SK-N-SH (cell line): ENCODE measurements at regions not wholly inside any gene's neighbourhood (a gene's known extent, or its start where the extent isn't known, plus 50 kb on each side); places are given as distances from the start of the nearest gene placed in this dataset.
A peak's percentile ranks its signal among the peaks of the same experiment; 100 is the strongest.

ENCODE experiments used
- CTCF ChIA-PET: fragments of 300-600, 350-600 bp; formaldehyde crosslinking; extraction: SDS; loops from one replicate; lab custom pipeline; 2021; lab: Yijun Ruan, JAX
- POLR2A ChIA-PET: fragments of 350-600 bp; sonication (Branson Sonifier 250); formaldehyde crosslinking; extraction: SDS; loops from one replicate; lab custom pipeline; 2020; ENCODE audit warnings: antibody characterized with exemption, inconsistent platforms; lab: Yijun Ruan, JAX
- DNase-seq: peaks from one replicate; pipeline ENCODE4 v3.0.0; 2012
- H2AFZ ChIP-seq: fragments of 200-600 bp; sonication (generic); 2 replicates; pipeline ENCODE4 v1.8.1; 2016; ENCODE audit warnings: antibody characterized with exemption, mild to moderate bottlenecking, low read depth
- H3F3A ChIP-seq: fragments of 200-600 bp; sonication (generic); replicated peaks from 2 replicates; pipeline ENCODE3; 2016; ENCODE audit warnings: antibody characterized with exemption, mild to moderate bottlenecking; ENCODE audit not compliant: insufficient read depth
- H3K27ac ChIP-seq, 2 experiments: fragments of 200-500 bp in 1 of 2; fragments of 200-600 bp in 1 of 2; sonication (Bioruptor generic) in 1 of 2; sonication (generic), shearing (Covaris generic) in 1 of 2; 2 replicates each; pipeline versions ENCODE4 v1.5.1 to v1.6.1; 2014 to 2016; ENCODE audit warnings: low read depth in 2 of 2, inconsistent platforms in 1 of 2, low read length in 1 of 2, mild to moderate bottlenecking in 1 of 2, mixed read lengths in 1 of 2
- H3K27me3 ChIP-seq: fragments of 200-600 bp; sonication (generic), shearing (Covaris generic); 2 replicates; pipeline ENCODE4 v1.6.1; 2016; ENCODE audit warnings: mixed run types; ENCODE audit not compliant: insufficient read depth
- H3K36me3 ChIP-seq, 2 experiments: fragments of 200-500 bp in 1 of 2; fragments of 200-600 bp in 1 of 2; sonication (Bioruptor generic) in 1 of 2; sonication (generic) in 1 of 2; replicated peaks in 1 of 2; 2 replicates each; pipeline versions ENCODE3 to v1.5.1; 2014 to 2016; ENCODE audit warnings: low read length in 1 of 2, mild to moderate bottlenecking in 1 of 2; ENCODE audit not compliant: insufficient read depth in 2 of 2, control insufficient read depth in 1 of 2
- H3K4me1 ChIP-seq, 2 experiments: fragments of 200-500 bp in 1 of 2; fragments of 200-600 bp in 1 of 2; sonication (Bioruptor generic) in 1 of 2; sonication (generic), shearing (Covaris generic) in 1 of 2; 2 replicates each; pipeline versions ENCODE4 v1.5.1 to v1.6.1; 2014 to 2016; ENCODE audit warnings: low read depth in 1 of 2, low read length in 1 of 2, mixed run types in 1 of 2; ENCODE audit not compliant: insufficient read depth in 2 of 2, control insufficient read depth in 1 of 2
- H3K4me2 ChIP-seq: fragments of 200-600 bp; sonication (generic), shearing (Covaris generic); 2 replicates; pipeline ENCODE4 v1.6.1; 2017; ENCODE audit warnings: mixed run types
- H3K4me3 ChIP-seq, 2 experiments: fragments of 200-500 bp in 1 of 2; fragments of 200-600 bp in 1 of 2; sonication (Bioruptor generic) in 1 of 2; sonication (generic), shearing (Covaris generic) in 1 of 2; 2 replicates each; pipeline versions ENCODE4 v1.5.1 to v1.8.1; 2014 to 2016; ENCODE audit warnings: low read depth in 2 of 2, inconsistent platforms in 1 of 2, low read length in 1 of 2, mild to moderate bottlenecking in 1 of 2, mixed read lengths in 1 of 2, moderate library complexity in 1 of 2
- H3K79me2 ChIP-seq: fragments of 200-600 bp; sonication (generic); 2 replicates; pipeline ENCODE4 v1.8.1; 2017; ENCODE audit warnings: mild to moderate bottlenecking; ENCODE audit not compliant: insufficient read depth
- H3K9ac ChIP-seq: fragments of 200-600 bp; sonication (generic); 2 replicates; pipeline ENCODE4 v1.6.1; 2017; ENCODE audit warnings: mixed run types
- H3K9me2 ChIP-seq: fragments of 200-600 bp; sonication (generic); 2 replicates; pipeline ENCODE4 v1.6.1; 2017; ENCODE audit warnings: mixed run types
- H3K9me3 ChIP-seq: fragments of 200-600 bp; sonication (generic); 2 replicates; pipeline ENCODE4 v1.6.1; 2017; ENCODE audit warnings: mixed run types, mild to moderate bottlenecking, moderate library complexity
- H4K20me1 ChIP-seq: fragments of 200-600 bp; sonication (generic); 2 replicates; pipeline ENCODE4 v1.6.1; 2017; ENCODE audit warnings: mild to moderate bottlenecking, mixed run types; ENCODE audit not compliant: insufficient read depth
- CHD2 ChIP-seq: fragments of 150-350 bp; IDR thresholded peaks from 2 replicates; pipeline ENCODE4 v1.6.1; 2018; ENCODE audit warnings: low read length; ENCODE audit not compliant: partially characterized antibody
- EP300 ChIP-seq, 2 experiments: IDR thresholded peaks; 2 replicates each; pipeline versions ENCODE4 v1.4.0 to v1.6.1; 2012; ENCODE audit warnings: borderline replicate concordance in 1 of 2, low read depth in 1 of 2, low read length in 1 of 2
- EZH2phosphoT487 ChIP-seq: fragments of 200-600 bp; sonication (generic); IDR thresholded peaks from 2 replicates; pipeline ENCODE4 v1.6.1; 2017; ENCODE audit warnings: low read depth, mixed run types, mild to moderate bottlenecking, antibody characterized with exemption, moderate library complexity, borderline replicate concordance
- FOSL2 ChIP-seq: IDR thresholded peaks from 2 replicates; pipeline ENCODE4 v1.4.0; 2012; ENCODE audit warnings: low read depth, mild to moderate bottlenecking, moderate library complexity, borderline replicate concordance
- FOXM1 ChIP-seq: IDR thresholded peaks from 2 replicates; pipeline ENCODE4 v1.4.0; 2012; ENCODE audit warnings: low read depth, mild to moderate bottlenecking
- IRF3 ChIP-seq: fragments of 150-350 bp; IDR thresholded peaks from 2 replicates; pipeline ENCODE4 v1.6.1; 2016; ENCODE audit warnings: mild to moderate bottlenecking, low read depth, low read length
- MAX ChIP-seq: IDR thresholded peaks from 2 replicates; pipeline ENCODE4 v1.4.0; 2012; ENCODE audit warnings: low read depth
- MEF2A ChIP-seq: IDR thresholded peaks from 2 replicates; pipeline ENCODE4 v1.4.0; 2012; ENCODE audit warnings: low read depth, borderline replicate concordance
- NRF1 ChIP-seq: IDR thresholded peaks from 2 replicates; pipeline ENCODE4 v1.6.1; 2012; ENCODE audit warnings: low read depth, mild to moderate bottlenecking, low read length
- PBX3 ChIP-seq: IDR thresholded peaks from 2 replicates; pipeline ENCODE4; 2012
- RAD21 ChIP-seq: IDR thresholded peaks from 2 replicates; pipeline ENCODE4 v1.6.1; 2012; ENCODE audit warnings: mild to moderate bottlenecking, low read length
- REST ChIP-seq: IDR thresholded peaks from 2 replicates; pipeline ENCODE4 v1.6.1; 2012; ENCODE audit warnings: mild to moderate bottlenecking, low read depth, low read length, moderate library complexity
- RFX5 ChIP-seq: IDR thresholded peaks from 2 replicates; pipeline ENCODE4 v1.6.1; 2012; ENCODE audit warnings: mild to moderate bottlenecking, improper control_type of control experiment, low read length
- TCF12 ChIP-seq: IDR thresholded peaks from 2 replicates; pipeline ENCODE4 v1.4.0; 2012
- TEAD4 ChIP-seq: IDR thresholded peaks from 2 replicates; pipeline ENCODE4 v1.4.0; 2012; ENCODE audit warnings: mild to moderate bottlenecking, borderline replicate concordance; ENCODE audit not compliant: insufficient read depth
- USF1 ChIP-seq: IDR thresholded peaks from 2 replicates; pipeline ENCODE4 v1.4.0; 2012; ENCODE audit warnings: low read depth, borderline replicate concordance
- YY1 ChIP-seq: IDR thresholded peaks from 2 replicates; pipeline ENCODE4 v1.4.0; 2012; ENCODE audit warnings: low read depth, mild to moderate bottlenecking
- WGBS: methylation state at CpG from one replicate; pipeline ENCODE4 v1.1.6; 2017; ENCODE audit warnings: low lambda C conversion rate; 5-methylcytosine and 5-hydroxymethylcytosine counted together

GRCh38 chr9:108167136-108167900 lies 677.7 kb upstream of the KLF4 start:
- no peak overlapping the region for H3K4me2 ChIP-seq
- H3K4me1 ChIP-seq, result no peaks in the 10 kb centered on the region
- H4K20me1 ChIP-seq, result no peaks in the 10 kb centered on the region
- WGBS, result 42% methylated on average over 5 of the region's 5 CpGs
- no peak overlapping the region for H3K9ac ChIP-seq
- ChIA-PET CTCF (no interaction called here), POLR2A (no interaction called here)
- no peak for DNase-seq
- H3K4me3 ChIP-seq, result no peak overlapping the region
- no peaks in the 10 kb centered on the region for H3K79me2 ChIP-seq
- H3K27ac ChIP-seq, result no peak overlapping the region
- no peaks in the 10 kb centered on the region for H3K36me3 ChIP-seq
- no peaks in the 10 kb centered on the region for H3F3A ChIP-seq
- peaks cover 24% of the 10 kb centered on the region; the same call in 1 of the 2 replicates for H3K27me3 ChIP-seq
- no peak overlapping the region for H2AFZ ChIP-seq
- H3K9me3 ChIP-seq, result no peaks in the 10 kb centered on the region
- no peaks in the 10 kb centered on the region for H3K9me2 ChIP-seq
- TF ChIP-seq TCF12, result peak; percentile 59
- no peak for TF ChIP-seq RFX5
- no peak for TF ChIP-seq NRF1
- TF ChIP-seq EP300 (IDR thresholded peaks at IDR 0.05; ENCODE audit: borderline replicate concordance in 1 of 2, low read depth in 1 of 2, low read length in 1 of 2), result no peak
- no peak for TF ChIP-seq MAX
- no peak for TF ChIP-seq EZH2phosphoT487
- no peak for TF ChIP-seq FOXM1
- TF ChIP-seq, all 33 proteins: peak for 1

GRCh38 chr9:108166519-108166918 lies 677.0 kb upstream of the KLF4 start:
- no peak overlapping the region for H3K27ac ChIP-seq
- H3K79me2 ChIP-seq, result no peaks in the 10 kb centered on the region
- DNase-seq, result no peak
- no peaks in the 10 kb centered on the region for H4K20me1 ChIP-seq
- H3K36me3 ChIP-seq, result no peaks in the 10 kb centered on the region
- H3K4me1 ChIP-seq, result no peaks in the 10 kb centered on the region
- H3F3A ChIP-seq, result no peaks in the 10 kb centered on the region
- H3K27me3 ChIP-seq, result peaks cover 32% of the 10 kb centered on the region
- CTCF ChIA-PET, result no interaction called here
- no peaks in the 10 kb centered on the region for H3K9me2 ChIP-seq
- no peaks in the 10 kb centered on the region for H3K9me3 ChIP-seq
- no peak overlapping the region for H3K4me2 ChIP-seq
- H3K9ac ChIP-seq, result no peak overlapping the region
- whole genome bisulfite sequencing, result 23% methylated on average over 2 of the region's 2 CpGs
- POLR2A ChIA-PET, result no interaction called here
- H2AFZ ChIP-seq, result no peak overlapping the region
- H3K4me3 ChIP-seq, result no peak overlapping the region
- no peak for TF ChIP-seq RAD21
- no peak for TF ChIP-seq USF1
- TF ChIP-seq FOXM1, result no peak
- no peak for TF ChIP-seq FOSL2
- TF ChIP-seq MAX, result no peak
- TF ChIP-seq MEF2A, result no peak
- TF ChIP-seq CHD2, result no peak
- TF ChIP-seq NRF1, result no peak
- no peak for TF ChIP-seq YY1
- no peak for TF ChIP-seq REST
- TF ChIP-seq PBX3, result no peak
- TF ChIP-seq TEAD4, result no peak
- TF ChIP-seq IRF3, result no peak
